HG03108 (cell line): ENCODE measurements at regions not wholly inside any gene's neighbourhood (a gene's known extent, or its start where the extent isn't known, plus 50 kb on each side); places are given as distances from the start of the nearest gene placed in this dataset.

Source experiments
- ATAC-seq: cut with Tn5 transposase; IDR thresholded peaks from one replicate; pipeline ENCODE4 v1.9.1; 2021; ENCODE audit warnings: moderate library complexity; ENCODE audit not compliant: unreplicated experiment

- no peak for ATAC-seq
These were observed 450.9 kb upstream of the ZNF608 start for GRCh38 chr5:125197321-125197720.

GRCh38 chr5:125198270-125198974, 452.0 kb upstream of the ZNF608 start:
- no peak for ATAC-seq

GRCh38 chr5:125199373-125199772, 452.9 kb upstream of the ZNF608 start:
- ATAC-seq, result no peak

GRCh38 chr5:125199968-125200865, 453.8 kb upstream of the ZNF608 start:
- no peak for ATAC-seq

- no peak for ATAC-seq
These were observed 454.5 kb upstream of the ZNF608 start for GRCh38 chr5:125200866-125201373.

- no peak for ATAC-seq
These were observed 455.1 kb upstream of the ZNF608 start for GRCh38 chr5:125201446-125202052.

GRCh38 chr5:125202353-125202752, 455.9 kb upstream of the ZNF608 start:
- ATAC-seq, result no peak

GRCh38 chr5:125202871-125203438, 456.5 kb upstream of the ZNF608 start:
- no peak for ATAC-seq

- no peak for ATAC-seq
These were observed 457.5 kb upstream of the ZNF608 start for GRCh38 chr5:125203912-125204311.

GRCh38 chr5:125205601-125206225, 459.3 kb upstream of the ZNF608 start:
- ATAC-seq, result no peak

GRCh38 chr5:125207856-125208255, 461.4 kb upstream of the ZNF608 start:
- no peak for ATAC-seq

GRCh38 chr5:125209650-125210049, 463.2 kb upstream of the ZNF608 start:
- ATAC-seq, result no peak

GRCh38 chr5:125210242-125210947, 464.0 kb upstream of the ZNF608 start:
- ATAC-seq, result no peak

GRCh38 chr5:125214080-125214479, 467.6 kb upstream of the ZNF608 start:
- no peak for ATAC-seq

- ATAC-seq, result no peak
These were observed 469.2 kb upstream of the ZNF608 start for GRCh38 chr5:125215593-125215992.

GRCh38 chr5:125219710-125220109, 473.3 kb upstream of the ZNF608 start:
- no peak for ATAC-seq

GRCh38 chr5:125220284-125220683, 473.8 kb upstream of the ZNF608 start:
- ATAC-seq, result no peak

- no peak for ATAC-seq
These were observed 476.3 kb upstream of the ZNF608 start for GRCh38 chr5:125222597-125223240.

GRCh38 chr5:125225424-125225823, 479.0 kb upstream of the ZNF608 start:
- ATAC-seq, result no peak

GRCh38 chr5:125226825-125227224, 480.4 kb upstream of the ZNF608 start:
- no peak for ATAC-seq
